ENCODE measurements at regions not wholly inside any gene's neighbourhood (a gene's known extent, or its start where the extent isn't known, plus 50 kb on each side); places are given as distances from the start of the nearest gene placed in this dataset.

DNA sequence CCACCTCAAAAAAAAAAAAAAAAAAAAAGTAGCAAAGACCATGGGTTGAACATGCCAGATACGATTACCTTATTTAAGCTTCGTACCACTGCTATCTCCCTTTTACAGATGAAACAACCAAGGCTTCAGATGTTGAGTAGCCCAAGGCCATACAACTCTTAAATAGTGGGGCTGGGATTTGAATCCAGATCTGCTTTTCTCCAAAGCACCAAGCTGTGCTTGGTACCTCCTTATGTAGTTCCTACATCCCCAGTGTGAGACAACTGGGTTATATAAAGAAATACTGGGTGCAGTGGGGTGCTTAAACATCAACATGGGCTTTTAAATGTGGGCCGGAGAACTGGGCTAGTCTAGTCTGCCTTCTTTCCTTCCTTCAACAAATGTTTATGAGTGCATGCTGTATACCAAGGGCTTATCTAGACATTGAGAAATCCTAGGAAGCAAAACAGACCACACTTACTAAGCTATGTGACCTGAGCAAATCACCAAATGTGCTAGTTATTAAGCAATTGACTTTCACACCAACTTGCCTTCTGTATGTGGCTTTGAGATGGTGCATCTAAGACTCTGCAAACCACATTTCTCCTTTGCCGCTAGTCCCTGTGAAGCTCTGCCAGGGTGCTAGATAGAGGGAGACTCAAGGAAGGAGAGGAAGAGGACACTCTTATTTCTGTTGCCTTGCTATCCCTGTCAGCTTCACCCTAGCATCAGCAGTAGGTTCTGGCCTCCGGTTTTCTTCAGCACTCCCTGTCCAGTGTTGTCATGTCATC, 201.4 kb upstream of the FOXN2 start:
- ATAC-seq (no peak), DNase-seq (ENCODE audit: low spot score) (no peak)
- Histone ChIP-seq H3F3A (replicated peaks; ENCODE audit: low read depth) (no peaks in the 10 kb centered on the region), H3K9me2 (ENCODE audit: insufficient read depth) (no peaks in the 10 kb centered on the region), H3K27me3 (ENCODE audit: insufficient read depth) (no peaks in the 10 kb centered on the region), H4K20me1 (replicated peaks; ENCODE audit: insufficient read depth) (no peaks in the 10 kb centered on the region), H3K27ac (ENCODE audit: low read depth) (no peak overlapping the region), H2AFZ (no peak overlapping the region), H3K79me2 (replicated peaks; ENCODE audit: insufficient read depth) (no peaks in the 10 kb centered on the region), H3K36me3 (ENCODE audit: insufficient read depth) (no peaks in the 10 kb centered on the region), H3K4me3 (no peak overlapping the region), H3K4me2 (no peak overlapping the region), H3K4me1 (ENCODE audit: insufficient read depth) (no peaks in the 10 kb centered on the region)
- Mint-ChIP-seq H3K27me3 (ENCODE audit: insufficient read depth, low read depth, poor library complexity) (peaks cover 3% of the 10 kb centered on the region), H3K4me1 (peaks cover 12% of the 10 kb centered on the region), H3K4me3 (no peak overlapping the region), H3K36me3 (ENCODE audit: low read depth) (no peaks in the 10 kb centered on the region), H3K27ac (no peak overlapping the region), H3K9me3 (no peaks in the 10 kb centered on the region)
- TF ChIP-seq ZNF114 (CRISPR knock-in tag; IDR thresholded peaks at IDR 0.05) (no peak), EZH2phosphoT487 (IDR thresholded peaks at IDR 0.05; ENCODE audit: unreplicated experiment) (no peak), EZH2 (IDR thresholded peaks at IDR 0.05; ENCODE audit: low read depth, unreplicated experiment) (no peak)

DNA sequence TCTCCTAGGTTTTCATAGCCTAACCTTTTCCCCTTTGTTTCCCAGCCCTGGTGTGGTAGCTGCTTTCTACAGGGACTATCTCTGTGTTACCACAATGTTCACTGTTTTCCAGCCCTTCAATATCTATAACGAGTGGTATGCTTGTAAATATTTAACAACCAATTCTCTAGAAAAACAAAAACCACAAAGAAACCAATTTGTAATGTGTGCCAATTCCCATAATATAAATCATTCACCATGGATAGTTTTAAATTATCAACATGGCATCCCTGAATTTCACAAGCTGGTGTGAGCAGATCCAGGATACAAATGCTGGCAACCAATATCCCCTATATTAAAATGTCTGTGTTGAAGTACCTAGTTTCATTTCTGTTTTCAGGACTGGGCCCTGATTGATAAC, 200.7 kb upstream of the FOXN2 start:
- H3K4me2 ChIP-seq, result no peak overlapping the region
- Mint-ChIP-seq H3K4me3 (no peak overlapping the region), H3K27ac (no peak overlapping the region), H3K9me3 (no peaks in the 10 kb centered on the region), H3K27me3 (ENCODE audit: insufficient read depth, low read depth, poor library complexity) (peaks cover 5% of the 10 kb centered on the region), H3K36me3 (ENCODE audit: low read depth) (no peaks in the 10 kb centered on the region), H3K4me1 (peaks cover 12% of the 10 kb centered on the region)
- H4K20me1 ChIP-seq (replicated peaks; ENCODE audit: insufficient read depth), result no peaks in the 10 kb centered on the region
- H3F3A ChIP-seq (replicated peaks; ENCODE audit: low read depth), result no peaks in the 10 kb centered on the region
- H3K9me2 ChIP-seq (ENCODE audit: insufficient read depth), result no peaks in the 10 kb centered on the region
- DNase-seq (ENCODE audit: low spot score) (no peak), ATAC-seq (no peak)
- no peaks in the 10 kb centered on the region for H3K36me3 ChIP-seq (ENCODE audit: insufficient read depth)
- no peak overlapping the region for H2AFZ ChIP-seq
- no peaks in the 10 kb centered on the region for H3K4me1 ChIP-seq (ENCODE audit: insufficient read depth)
- no peaks in the 10 kb centered on the region for H3K27me3 ChIP-seq (ENCODE audit: insufficient read depth)
- no peak overlapping the region for H3K4me3 ChIP-seq
- no peak overlapping the region for H3K27ac ChIP-seq (ENCODE audit: low read depth)
- no peaks in the 10 kb centered on the region for H3K79me2 ChIP-seq (replicated peaks; ENCODE audit: insufficient read depth)
- no peak for TF ChIP-seq STAT1 (IDR thresholded peaks at IDR 0.05; ENCODE audit: unreplicated experiment)
- no peak for TF ChIP-seq EZH2phosphoT487 (IDR thresholded peaks at IDR 0.05; ENCODE audit: unreplicated experiment)
- TF ChIP-seq JUNB (IDR thresholded peaks at IDR 0.05; ENCODE audit: unreplicated experiment), result no peak
- TF ChIP-seq ZNF331 (CRISPR knock-in tag; IDR thresholded peaks at IDR 0.05; ENCODE audit: low read depth), result no peak
- TF ChIP-seq, protein P1, sequence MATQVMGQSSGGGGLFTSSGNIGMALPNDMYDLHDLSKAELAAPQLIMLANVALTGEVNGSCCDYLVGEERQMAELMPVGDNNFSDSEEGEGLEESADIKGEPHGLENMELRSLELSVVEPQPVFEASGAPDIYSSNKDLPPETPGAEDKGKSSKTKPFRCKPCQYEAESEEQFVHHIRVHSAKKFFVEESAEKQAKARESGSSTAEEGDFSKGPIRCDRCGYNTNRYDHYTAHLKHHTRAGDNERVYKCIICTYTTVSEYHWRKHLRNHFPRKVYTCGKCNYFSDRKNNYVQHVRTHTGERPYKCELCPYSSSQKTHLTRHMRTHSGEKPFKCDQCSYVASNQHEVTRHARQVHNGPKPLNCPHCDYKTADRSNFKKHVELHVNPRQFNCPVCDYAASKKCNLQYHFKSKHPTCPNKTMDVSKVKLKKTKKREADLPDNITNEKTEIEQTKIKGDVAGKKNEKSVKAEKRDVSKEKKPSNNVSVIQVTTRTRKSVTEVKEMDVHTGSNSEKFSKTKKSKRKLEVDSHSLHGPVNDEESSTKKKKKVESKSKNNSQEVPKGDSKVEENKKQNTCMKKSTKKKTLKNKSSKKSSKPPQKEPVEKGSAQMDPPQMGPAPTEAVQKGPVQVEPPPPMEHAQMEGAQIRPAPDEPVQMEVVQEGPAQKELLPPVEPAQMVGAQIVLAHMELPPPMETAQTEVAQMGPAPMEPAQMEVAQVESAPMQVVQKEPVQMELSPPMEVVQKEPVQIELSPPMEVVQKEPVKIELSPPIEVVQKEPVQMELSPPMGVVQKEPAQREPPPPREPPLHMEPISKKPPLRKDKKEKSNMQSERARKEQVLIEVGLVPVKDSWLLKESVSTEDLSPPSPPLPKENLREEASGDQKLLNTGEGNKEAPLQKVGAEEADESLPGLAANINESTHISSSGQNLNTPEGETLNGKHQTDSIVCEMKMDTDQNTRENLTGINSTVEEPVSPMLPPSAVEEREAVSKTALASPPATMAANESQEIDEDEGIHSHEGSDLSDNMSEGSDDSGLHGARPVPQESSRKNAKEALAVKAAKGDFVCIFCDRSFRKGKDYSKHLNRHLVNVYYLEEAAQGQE (IDR thresholded peaks at IDR 0.05; ENCODE audit: unreplicated experiment), result no peak
- TF ChIP-seq EZH2 (IDR thresholded peaks at IDR 0.05; ENCODE audit: low read depth, unreplicated experiment), result no peak
- TF ChIP-seq, protein P2, sequence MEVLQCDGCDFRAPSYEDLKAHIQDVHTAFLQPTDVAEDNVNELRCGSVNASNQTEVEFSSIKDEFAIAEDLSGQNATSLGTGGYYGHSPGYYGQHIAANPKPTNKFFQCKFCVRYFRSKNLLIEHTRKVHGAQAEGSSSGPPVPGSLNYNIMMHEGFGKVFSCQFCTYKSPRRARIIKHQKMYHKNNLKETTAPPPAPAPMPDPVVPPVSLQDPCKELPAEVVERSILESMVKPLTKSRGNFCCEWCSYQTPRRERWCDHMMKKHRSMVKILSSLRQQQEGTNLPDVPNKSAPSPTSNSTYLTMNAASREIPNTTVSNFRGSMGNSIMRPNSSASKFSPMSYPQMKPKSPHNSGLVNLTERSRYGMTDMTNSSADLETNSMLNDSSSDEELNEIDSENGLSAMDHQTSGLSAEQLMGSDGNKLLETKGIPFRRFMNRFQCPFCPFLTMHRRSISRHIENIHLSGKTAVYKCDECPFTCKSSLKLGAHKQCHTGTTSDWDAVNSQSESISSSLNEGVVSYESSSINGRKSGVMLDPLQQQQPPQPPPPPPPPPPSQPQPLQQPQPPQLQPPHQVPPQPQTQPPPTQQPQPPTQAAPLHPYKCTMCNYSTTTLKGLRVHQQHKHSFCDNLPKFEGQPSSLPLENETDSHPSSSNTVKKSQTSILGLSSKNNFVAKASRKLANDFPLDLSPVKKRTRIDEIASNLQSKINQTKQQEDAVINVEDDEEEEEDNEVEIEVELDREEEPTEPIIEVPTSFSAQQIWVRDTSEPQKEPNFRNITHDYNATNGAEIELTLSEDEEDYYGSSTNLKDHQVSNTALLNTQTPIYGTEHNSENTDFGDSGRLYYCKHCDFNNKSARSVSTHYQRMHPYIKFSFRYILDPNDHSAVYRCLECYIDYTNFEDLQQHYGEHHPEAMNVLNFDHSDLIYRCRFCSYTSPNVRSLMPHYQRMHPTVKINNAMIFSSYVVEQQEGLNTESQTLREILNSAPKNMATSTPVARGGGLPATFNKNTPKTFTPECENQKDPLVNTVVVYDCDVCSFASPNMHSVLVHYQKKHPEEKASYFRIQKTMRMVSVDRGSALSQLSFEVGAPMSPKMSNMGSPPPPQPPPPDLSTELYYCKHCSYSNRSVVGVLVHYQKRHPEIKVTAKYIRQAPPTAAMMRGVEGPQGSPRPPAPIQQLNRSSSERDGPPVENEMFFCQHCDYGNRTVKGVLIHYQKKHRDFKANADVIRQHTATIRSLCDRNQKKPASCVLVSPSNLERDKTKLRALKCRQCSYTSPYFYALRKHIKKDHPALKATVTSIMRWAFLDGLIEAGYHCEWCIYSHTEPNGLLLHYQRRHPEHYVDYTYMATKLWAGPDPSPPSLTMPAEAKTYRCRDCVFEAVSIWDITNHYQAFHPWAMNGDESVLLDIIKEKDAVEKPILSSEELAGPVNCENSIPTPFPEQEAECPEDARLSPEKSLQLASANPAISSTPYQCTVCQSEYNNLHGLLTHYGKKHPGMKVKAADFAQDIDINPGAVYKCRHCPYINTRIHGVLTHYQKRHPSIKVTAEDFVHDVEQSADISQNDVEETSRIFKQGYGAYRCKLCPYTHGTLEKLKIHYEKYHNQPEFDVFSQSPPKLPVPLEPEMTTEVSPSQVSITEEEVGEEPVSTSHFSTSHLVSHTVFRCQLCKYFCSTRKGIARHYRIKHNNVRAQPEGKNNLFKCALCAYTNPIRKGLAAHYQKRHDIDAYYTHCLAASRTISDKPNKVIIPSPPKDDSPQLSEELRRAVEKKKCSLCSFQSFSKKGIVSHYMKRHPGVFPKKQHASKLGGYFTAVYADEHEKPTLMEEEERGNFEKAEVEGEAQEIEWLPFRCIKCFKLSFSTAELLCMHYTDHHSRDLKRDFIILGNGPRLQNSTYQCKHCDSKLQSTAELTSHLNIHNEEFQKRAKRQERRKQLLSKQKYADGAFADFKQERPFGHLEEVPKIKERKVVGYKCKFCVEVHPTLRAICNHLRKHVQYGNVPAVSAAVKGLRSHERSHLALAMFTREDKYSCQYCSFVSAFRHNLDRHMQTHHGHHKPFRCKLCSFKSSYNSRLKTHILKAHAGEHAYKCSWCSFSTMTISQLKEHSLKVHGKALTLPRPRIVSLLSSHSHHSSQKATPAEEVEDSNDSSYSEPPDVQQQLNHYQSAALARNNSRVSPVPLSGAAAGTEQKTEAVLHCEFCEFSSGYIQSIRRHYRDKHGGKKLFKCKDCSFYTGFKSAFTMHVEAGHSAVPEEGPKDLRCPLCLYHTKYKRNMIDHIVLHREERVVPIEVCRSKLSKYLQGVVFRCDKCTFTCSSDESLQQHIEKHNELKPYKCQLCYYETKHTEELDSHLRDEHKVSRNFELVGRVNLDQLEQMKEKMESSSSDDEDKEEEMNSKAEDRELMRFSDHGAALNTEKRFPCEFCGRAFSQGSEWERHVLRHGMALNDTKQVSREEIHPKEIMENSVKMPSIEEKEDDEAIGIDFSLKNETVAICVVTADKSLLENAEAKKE (CRISPR knock-in tag; IDR thresholded peaks at IDR 0.05), result no peak
- TF ChIP-seq NANOG (IDR thresholded peaks at IDR 0.05; ENCODE audit: borderline replicate concordance), result no peak
- no peak for TF ChIP-seq CREB1 (CRISPR knock-in tag; IDR thresholded peaks at IDR 0.05; ENCODE audit: low read depth)

Measured in GM23338 (cell line).